ENCODE measurements at regions not wholly inside any gene's neighbourhood (a gene's known extent, or its start where the extent isn't known, plus 50 kb on each side); places are given as distances from the start of the nearest gene placed in this dataset.

DNA sequence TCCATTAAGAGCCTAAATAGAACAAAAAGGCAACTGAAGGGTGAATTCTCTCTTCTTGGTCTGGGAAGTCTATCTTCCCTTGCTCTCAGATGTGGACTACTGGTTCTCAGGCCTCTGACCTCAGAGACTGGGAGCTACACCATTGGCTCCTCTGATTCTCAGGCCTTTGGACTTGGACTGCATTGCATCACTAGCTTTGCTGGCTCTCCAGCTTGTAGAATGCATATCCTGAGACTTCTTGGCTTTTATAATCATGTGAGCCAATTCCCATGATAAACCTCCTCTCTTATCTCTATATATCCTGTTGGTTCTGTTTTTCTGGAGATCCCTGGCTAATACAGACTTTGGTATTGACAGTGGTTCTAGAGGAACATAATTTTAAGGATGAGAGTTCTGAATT lies 89.8 kb downstream of the PSAT1 start:
- H3K9me3 ChIP-seq (replicated peaks; ENCODE audit: control insufficient read depth, insufficient read depth, low read length): no peaks in the 10 kb centered on the region
- POLR2A ChIA-PET: no interaction called here

More for the DNA sequence above, 89.8 kb downstream of the PSAT1 start:
- CTCF ChIA-PET: interaction anchor here (0.9 to 1.8 kb wide), 2 partner anchors 14 to 21 kb away, joined by 3 to 7 read pairs; no protein-coding TSS in a partner anchor
- H3K9ac ChIP-seq (replicated peaks; ENCODE audit: extremely low read depth, insufficient read depth, low read length): no peak overlapping the region
- H3K4me2 ChIP-seq (ENCODE audit: insufficient read depth, low read length): no peak overlapping the region
- H2AFZ ChIP-seq (ENCODE audit: low read depth, low read length): no peak overlapping the region
- H3K27me3 ChIP-seq (ENCODE audit: control insufficient read depth in 2 of 2, insufficient read depth in 2 of 2, low read length in 2 of 2): peaks cover 0 to 3% of the 10 kb centered on the region in 2 experiments
- no peaks in the 10 kb centered on the region for H3K79me2 ChIP-seq (ENCODE audit: control insufficient read depth, insufficient read depth, low read length)
- H3K9me1 ChIP-seq (replicated peaks; ENCODE audit: control insufficient read depth, extremely low read depth, insufficient read depth, low read length): no peaks in the 10 kb centered on the region
- DNase-seq (ENCODE audit: low read depth, low spot score) (no peak), FAIRE-seq (no peak)
- no peak overlapping the region for H3K27ac ChIP-seq (ENCODE audit: insufficient read depth, low read depth, low read length)
- TF ChIP-seq MYC (IDR thresholded peaks at IDR 0.05; ENCODE audit: low read depth, low read length): no peak
- TF ChIP-seq EZH2 (IDR thresholded peaks at IDR 0.05; ENCODE audit: borderline replicate concordance, low read depth, low read length, severe bottlenecking): no peak
- TF ChIP-seq POLR2AphosphoS5 (IDR thresholded peaks at IDR 0.05; ENCODE audit: insufficient read depth, low read depth, low read length): no peak
- TF ChIP-seq, protein P1, sequence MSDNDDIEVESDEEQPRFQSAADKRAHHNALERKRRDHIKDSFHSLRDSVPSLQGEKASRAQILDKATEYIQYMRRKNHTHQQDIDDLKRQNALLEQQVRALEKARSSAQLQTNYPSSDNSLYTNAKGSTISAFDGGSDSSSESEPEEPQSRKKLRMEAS (IDR thresholded peaks at IDR 0.05; ENCODE audit: insufficient read depth, insufficient read length): no peak
- no peak for TF ChIP-seq POLR2A (IDR thresholded peaks at IDR 0.05; ENCODE audit: low read depth, low read length)
- no peak for TF ChIP-seq GATA2 (IDR thresholded peaks at IDR 0.05; ENCODE audit: insufficient read depth, insufficient read length, low read depth, low read length)
- TF ChIP-seq, protein P2, sequence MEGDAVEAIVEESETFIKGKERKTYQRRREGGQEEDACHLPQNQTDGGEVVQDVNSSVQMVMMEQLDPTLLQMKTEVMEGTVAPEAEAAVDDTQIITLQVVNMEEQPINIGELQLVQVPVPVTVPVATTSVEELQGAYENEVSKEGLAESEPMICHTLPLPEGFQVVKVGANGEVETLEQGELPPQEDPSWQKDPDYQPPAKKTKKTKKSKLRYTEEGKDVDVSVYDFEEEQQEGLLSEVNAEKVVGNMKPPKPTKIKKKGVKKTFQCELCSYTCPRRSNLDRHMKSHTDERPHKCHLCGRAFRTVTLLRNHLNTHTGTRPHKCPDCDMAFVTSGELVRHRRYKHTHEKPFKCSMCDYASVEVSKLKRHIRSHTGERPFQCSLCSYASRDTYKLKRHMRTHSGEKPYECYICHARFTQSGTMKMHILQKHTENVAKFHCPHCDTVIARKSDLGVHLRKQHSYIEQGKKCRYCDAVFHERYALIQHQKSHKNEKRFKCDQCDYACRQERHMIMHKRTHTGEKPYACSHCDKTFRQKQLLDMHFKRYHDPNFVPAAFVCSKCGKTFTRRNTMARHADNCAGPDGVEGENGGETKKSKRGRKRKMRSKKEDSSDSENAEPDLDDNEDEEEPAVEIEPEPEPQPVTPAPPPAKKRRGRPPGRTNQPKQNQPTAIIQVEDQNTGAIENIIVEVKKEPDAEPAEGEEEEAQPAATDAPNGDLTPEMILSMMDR (IDR thresholded peaks at IDR 0.05; ENCODE audit: extremely low read depth in 1 of 2, insufficient read depth in 1 of 2, low read depth in 1 of 2, low read length in 2 of 2): no peak
- no peak for TF ChIP-seq FOS (IDR thresholded peaks at IDR 0.05; ENCODE audit: borderline replicate concordance, insufficient read depth, low read length)
- TF ChIP-seq JUN (IDR thresholded peaks at IDR 0.05; ENCODE audit: borderline replicate concordance, insufficient read depth, insufficient read length, low read depth): no peak
- no TSS peak for BruUV-seq (replicated peaks)
- dilution Hi-C loops (cut with MboI; ENCODE audit: extremely low pct_ligation_motif_present, low sequenced_read_pairs): no loop called here
- intact Hi-C loops (cut with micrococcal nuclease): no loop called here
- no peaks in the 10 kb centered on the region for H3K36me3 ChIP-seq (ENCODE audit: control insufficient read depth in 2 of 2, extremely low read depth in 1 of 2, insufficient read depth in 2 of 2, low read length in 2 of 2)
- H3K4me3 ChIP-seq (replicated peaks in 1 of 3; ENCODE audit: insufficient read depth in 1 of 3, low read depth in 1 of 3, low read length in 3 of 3): no peak overlapping the region
- no peaks in the 10 kb centered on the region for H3K4me1 ChIP-seq (ENCODE audit: control insufficient read depth, extremely low read depth, insufficient read depth, low read length)
- no peaks in the 10 kb centered on the region for H4K20me1 ChIP-seq (replicated peaks; ENCODE audit: control insufficient read depth, extremely low read depth, insufficient read depth, low read length)
